Neutrophil (primary cell): ENCODE measurements at regions not wholly inside any gene's neighbourhood (a gene's known extent, or its start where the extent isn't known, plus 50 kb on each side); places are given as distances from the start of the nearest gene placed in this dataset.

ENCODE experiments used
- H3K27ac ChIP-seq: fragments of 200-600 bp; sonication (generic); 2 replicates; pipeline ENCODE4 v1.5.1; 2016; ENCODE audit warnings: mild to moderate bottlenecking, moderate library complexity
- H3K27me3 ChIP-seq: fragments of 200-600 bp; sonication (generic); 2 replicates; pipeline ENCODE4 v1.6.0; 2016; ENCODE audit warnings: mild to moderate bottlenecking
- H3K36me3 ChIP-seq: fragments of 200-600 bp; sonication (generic); 2 replicates; pipeline ENCODE4 v1.5.1; 2017
- H3K4me1 ChIP-seq, 2 experiments: fragments of 200-600 bp in 1 of 2; sonication (generic) in 1 of 2; 1 replicate in 1 of 2; 2 replicates in 1 of 2; pipeline versions ENCODE4 v1.5.1 to v1.6.1; 2013 to 2016; ENCODE audit warnings: low read depth in 1 of 2, low read length in 1 of 2, mild to moderate bottlenecking in 1 of 2, moderate library complexity in 1 of 2; ENCODE audit not compliant: control insufficient read depth in 1 of 2, insufficient read depth in 1 of 2
- H3K4me3 ChIP-seq, 2 experiments: fragments of 200-600 bp in 1 of 2; sonication (generic) in 1 of 2; 1 replicate in 1 of 2; 2 replicates in 1 of 2; pipeline ENCODE4 v1.5.1; 2013 to 2016; ENCODE audit warnings: low read depth in 1 of 2, low read length in 1 of 2, mild to moderate bottlenecking in 1 of 2, moderate library complexity in 1 of 2
- H3K9me3 ChIP-seq: fragments of 200-600 bp; sonication (generic); 2 replicates; pipeline ENCODE4 v1.5.1; 2016
- CTCF ChIP-seq: fragments of 200-600 bp; sonication (generic); IDR thresholded peaks from 2 replicates; pipeline ENCODE4 v1.5.1; 2016; ENCODE audit warnings: antibody characterized with exemption

- H3K4me1 ChIP-seq = no peaks in the 10 kb centered on the region
- no peaks in the 10 kb centered on the region for H3K27me3 ChIP-seq
- no peak for TF ChIP-seq CTCF
- no peak overlapping the region for H3K4me3 ChIP-seq
- peaks cover under 1% of the 10 kb centered on the region for H3K9me3 ChIP-seq
- H3K36me3 ChIP-seq = no peaks in the 10 kb centered on the region
- H3K27ac ChIP-seq = no peak overlapping the region
Observed at GRCh38 chr1:8184301-8184700, 133.6 kb upstream of the SLC45A1 start.

DNA sequence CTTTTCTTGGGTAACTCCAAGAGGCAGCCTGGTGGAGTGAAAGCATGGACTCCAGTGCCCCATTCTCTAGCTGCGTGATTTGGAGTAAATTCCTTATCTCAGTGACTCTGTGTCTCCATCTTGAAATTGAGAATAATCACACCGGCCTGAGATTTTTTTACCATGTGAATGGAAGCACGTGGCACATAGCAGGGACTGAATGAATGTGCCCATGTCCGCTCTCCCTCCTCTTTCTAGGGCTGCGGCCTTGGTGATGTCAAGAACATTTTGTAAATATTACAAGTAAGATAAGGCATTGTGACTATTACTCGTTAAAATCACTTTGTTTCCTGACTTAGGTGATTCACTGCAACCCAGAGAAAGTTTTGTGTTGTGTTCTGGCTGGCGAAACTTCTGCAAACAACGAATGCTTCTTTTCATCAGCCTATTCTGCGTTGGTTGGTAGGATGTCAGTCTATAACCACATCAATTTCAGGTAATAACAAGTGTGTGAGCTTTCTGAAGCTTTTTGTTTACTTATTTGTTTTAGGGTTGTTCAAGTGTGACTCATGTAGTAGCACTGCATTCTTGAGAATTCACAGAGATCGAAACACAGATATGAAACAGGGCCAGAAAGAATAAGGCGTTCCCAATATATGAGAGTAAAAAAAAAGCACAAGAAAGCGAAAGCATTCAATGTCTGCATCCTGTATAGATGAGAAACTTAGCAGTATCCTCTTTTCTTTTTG, 135.7 kb upstream of the SLC45A1 start:
- Histone ChIP-seq H3K9me3 (peaks cover 10% of the 10 kb centered on the region), H3K4me3 (no peak overlapping the region), H3K4me1 (no peaks in the 10 kb centered on the region), H3K36me3 (no peaks in the 10 kb centered on the region), H3K27ac (no peak overlapping the region), H3K27me3 (no peaks in the 10 kb centered on the region)
- no peak for TF ChIP-seq CTCF

DNA sequence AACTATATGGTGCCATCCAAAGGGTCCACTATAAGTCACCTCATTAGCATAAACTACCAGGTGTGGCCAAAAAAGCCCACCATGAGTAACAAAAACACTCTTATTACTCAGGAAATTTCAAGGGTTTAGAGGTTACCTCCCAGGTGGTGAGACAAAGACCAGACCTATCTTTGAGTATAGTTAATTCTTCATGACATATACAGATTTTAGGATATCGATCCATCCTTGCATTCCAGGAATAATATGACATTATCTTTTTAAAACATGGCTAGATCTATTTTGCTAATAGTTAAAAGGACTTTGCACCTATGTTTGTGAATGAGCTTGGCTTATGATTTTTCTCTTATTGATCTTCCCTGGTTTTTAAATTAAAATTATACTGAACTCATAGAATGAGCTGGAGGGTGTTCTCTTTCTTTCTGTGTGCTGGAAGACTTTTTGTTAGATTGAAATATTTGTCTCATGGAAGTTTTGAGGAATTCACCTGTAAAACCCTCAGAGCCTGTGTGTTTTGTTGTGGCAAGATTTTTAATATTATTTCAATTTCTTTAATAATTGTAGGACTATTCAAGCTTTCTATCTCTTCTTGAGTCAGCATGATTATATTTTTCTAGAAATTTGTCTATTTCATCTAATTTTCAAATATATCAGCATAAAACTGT, 138.7 kb upstream of the SLC45A1 start:
- Histone ChIP-seq H3K4me1 (no peaks in the 10 kb centered on the region), H3K4me3 (no peak overlapping the region), H3K36me3 (no peaks in the 10 kb centered on the region), H3K27ac (no peak overlapping the region), H3K9me3 (peaks cover 10% of the 10 kb centered on the region), H3K27me3 (no peaks in the 10 kb centered on the region)
- TF ChIP-seq CTCF = no peak

DNA sequence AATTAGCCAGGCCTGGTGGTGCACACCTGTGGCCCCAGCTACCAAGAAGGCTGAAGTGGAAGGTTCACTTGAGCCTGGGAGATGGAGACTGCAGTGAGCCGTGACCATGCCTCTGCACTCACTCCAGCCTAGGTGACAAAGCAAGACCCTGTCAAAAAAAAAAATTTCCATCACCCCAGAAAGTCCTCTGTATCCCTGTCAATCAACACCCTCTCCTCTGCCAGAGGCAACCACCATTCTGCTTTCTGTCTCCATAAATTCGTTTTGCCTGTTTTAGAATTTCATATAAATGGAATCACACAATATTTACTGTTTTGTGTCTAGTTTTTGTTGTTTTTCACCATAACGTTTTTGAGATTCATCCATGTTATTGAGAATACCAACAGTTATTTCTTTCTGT, 141.6 kb upstream of the SLC45A1 start:
- H3K27ac ChIP-seq = no peak overlapping the region
- H3K4me3 ChIP-seq = no peak overlapping the region
- peaks cover 10% of the 10 kb centered on the region for H3K9me3 ChIP-seq
- no peaks in the 10 kb centered on the region for H3K36me3 ChIP-seq
- no peaks in the 10 kb centered on the region for H3K27me3 ChIP-seq
- no peak for TF ChIP-seq CTCF
- no peaks in the 10 kb centered on the region for H3K4me1 ChIP-seq

DNA sequence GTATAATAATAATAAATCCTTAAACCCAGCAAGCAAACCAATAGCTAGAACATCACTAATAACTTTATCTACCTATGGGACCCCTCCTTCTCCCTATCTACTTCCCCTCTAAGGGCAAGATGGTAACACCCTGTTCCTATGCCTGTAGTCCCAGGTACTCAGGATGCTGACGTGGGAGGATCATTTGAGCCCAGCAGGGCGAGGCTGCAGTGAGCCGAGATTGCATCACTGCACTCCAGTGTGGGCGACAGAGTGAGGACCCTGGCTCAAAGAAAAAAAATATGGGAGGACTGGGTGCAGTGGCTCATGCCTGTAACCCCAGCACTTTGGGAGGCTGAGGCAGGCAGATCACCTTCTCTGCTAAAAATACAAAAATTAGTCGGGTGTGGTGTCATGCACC, 143.1 kb upstream of the SLC45A1 start:
- Histone ChIP-seq H3K4me3 (no peak overlapping the region), H3K9me3 (peaks cover 10% of the 10 kb centered on the region), H3K36me3 (no peaks in the 10 kb centered on the region), H3K27ac (no peak overlapping the region), H3K4me1 (no peaks in the 10 kb centered on the region), H3K27me3 (no peaks in the 10 kb centered on the region)
- TF ChIP-seq CTCF = no peak
